Naive thymus-derived CD4-positive, alpha-beta T cell (primary cell): ENCODE measurements at regions not wholly inside any gene's neighbourhood (a gene's known extent, or its start where the extent isn't known, plus 50 kb on each side); places are given as distances from the start of the nearest gene placed in this dataset.

Experiments
- ATAC-seq: fragments of 150-1000 bp; cut with Tn5 transposase; 2 replicates; pipeline ENCODE4 v1.10.0; 2021; ENCODE audit warnings: mild to moderate bottlenecking, moderate library complexity
- CTCF ChIA-PET: fragments of 350-600 bp; sonication (Branson Sonifier 250); formaldehyde crosslinking; loops from one replicate; lab custom pipeline; 2021; ENCODE audit warnings: antibody characterized with exemption; lab: Charles Lee
- POLR2A ChIA-PET: fragments of 350-600 bp; sonication (Branson Sonifier 250); formaldehyde crosslinking; loops from one replicate; lab custom pipeline; 2021; ENCODE audit warnings: antibody characterized with exemption, inconsistent platforms; lab: Charles Lee
- DNase-seq, 9 donors: peaks; one replicate each; pipeline versions ENCODE4 v3.0.0 to v3.0.0-alpha.2; 2020 to 2022; ENCODE audit warnings: mixed read lengths in 1 of 9
- H3K27ac ChIP-seq: one replicate; pipeline ENCODE4 v1.7.0; 2013; ENCODE audit warnings: mild to moderate bottlenecking, low read depth, low read length, moderate library complexity
- H3K27me3 ChIP-seq, 2 donors: one replicate each; pipeline ENCODE4 v1.7.0; 2013; ENCODE audit warnings: low read length in 2 of 2, mild to moderate bottlenecking in 2 of 2, moderate library complexity in 2 of 2; ENCODE audit not compliant: control insufficient read depth in 2 of 2, insufficient read depth in 2 of 2
- H3K36me3 ChIP-seq, 3 experiments: 1 replicate in 2 of 3; 2 replicates in 1 of 3; pipeline ENCODE4 v1.7.0; 2013; ENCODE audit warnings: low read length in 3 of 3, mild to moderate bottlenecking in 3 of 3, moderate library complexity in 1 of 3; ENCODE audit not compliant: insufficient read depth in 3 of 3, control insufficient read depth in 2 of 3
- H3K4me1 ChIP-seq, 2 donors: one replicate each; pipeline ENCODE4 v1.7.0; 2013; ENCODE audit warnings: low read length in 2 of 2, mild to moderate bottlenecking in 2 of 2, moderate library complexity in 1 of 2; ENCODE audit not compliant: control insufficient read depth in 2 of 2, insufficient read depth in 2 of 2
- H3K4me3 ChIP-seq: 2 replicates; pipeline ENCODE4 v1.7.0; 2013; ENCODE audit warnings: mild to moderate bottlenecking, low read length
- H3K9me3 ChIP-seq, 3 experiments: 1 replicate in 2 of 3; 2 replicates in 1 of 3; pipeline ENCODE4 v1.7.0; 2013; ENCODE audit warnings: low read length in 3 of 3; ENCODE audit not compliant: control insufficient read depth in 2 of 3
- H3K27ac Mint-ChIP-seq, 9 donors: one replicate each; pipeline ENCODE4 v1.8.0; 2020 to 2022; ENCODE audit warnings: mixed read lengths in 9 of 9, mild to moderate bottlenecking in 8 of 9, moderate library complexity in 5 of 9, inconsistent platforms in 2 of 9
- H3K27me3 Mint-ChIP-seq, 5 donors: one replicate each; pipeline ENCODE4 v1.8.0; 2021 to 2022; ENCODE audit warnings: mixed read lengths in 5 of 5, mild to moderate bottlenecking in 1 of 5
- H3K36me3 Mint-ChIP-seq, 5 donors: one replicate each; pipeline ENCODE4 v1.8.0; 2020 to 2022; ENCODE audit warnings: mixed read lengths in 5 of 5, mild to moderate bottlenecking in 3 of 5, inconsistent platforms in 1 of 5
- H3K4me1 Mint-ChIP-seq, 7 donors: one replicate each; pipeline ENCODE4 v1.8.0; 2020 to 2022; ENCODE audit warnings: mixed read lengths in 7 of 7, mild to moderate bottlenecking in 3 of 7, inconsistent platforms in 1 of 7
- H3K4me3 Mint-ChIP-seq, 10 donors: one replicate each; pipeline ENCODE4 v1.8.0; 2020 to 2022; ENCODE audit warnings: mild to moderate bottlenecking in 10 of 10, mixed read lengths in 10 of 10, moderate library complexity in 6 of 10, inconsistent platforms in 2 of 10
- H3K9me3 Mint-ChIP-seq, 11 donors: one replicate each; pipeline ENCODE4 v1.8.0; 2020 to 2022; ENCODE audit warnings: mixed read lengths in 11 of 11, mild to moderate bottlenecking in 4 of 11, inconsistent platforms in 1 of 11, moderate library complexity in 1 of 11
- intact Hi-C, 2 donors: fragments of 100-400 bp; cut with micrococcal nuclease; formaldehyde crosslinking; loops; one replicate each; pipeline ENCODE4 v1.15.1; 2023

- H3K36me3 Mint-ChIP-seq, result no peaks in the 10 kb centered on the region
- H3K9me3 Mint-ChIP-seq, result peaks cover 0 to 15% (median 6%) of the 10 kb centered on the region in 11 donors
- ChIA-PET POLR2A (no interaction called here), CTCF (no interaction called here)
- Histone ChIP-seq H3K4me1 (no peaks in the 10 kb centered on the region), H3K4me3 (no peak overlapping the region), H3K9me3 (no peaks in the 10 kb centered on the region), H3K27me3 (no peaks in the 10 kb centered on the region), H3K27ac (no peak overlapping the region), H3K36me3 (no peaks in the 10 kb centered on the region)
- H3K4me1 Mint-ChIP-seq, result no peaks in the 10 kb centered on the region
- H3K4me3 Mint-ChIP-seq, result no peak overlapping the region
- ATAC-seq (no peak), DNase-seq (no peak)
- H3K27me3 Mint-ChIP-seq, result peaks cover 0 to 18% (median 14%) of the 10 kb centered on the region in 5 donors
- intact Hi-C loops, result no loop called here
- no peak overlapping the region for H3K27ac Mint-ChIP-seq
These were observed 79.2 kb downstream of the CPZ start for GRCh38 chr4:8671712-8672290.
